ENCODE measurements at regions not wholly inside any gene's neighbourhood (a gene's known extent, or its start where the extent isn't known, plus 50 kb on each side); places are given as distances from the start of the nearest gene placed in this dataset.

- no peaks in the 10 kb centered on the region for H3K36me3 Mint-ChIP-seq
- no peak for TF ChIP-seq USF2 (CRISPR knock-in tag; IDR thresholded peaks at IDR 0.05)
- TF ChIP-seq NFYB (CRISPR knock-in tag; conservative IDR thresholded peaks at IDR 0.05; ENCODE audit: low read depth) = no peak
- TF ChIP-seq MLX (CRISPR knock-in tag; IDR thresholded peaks at IDR 0.05) = no peak
- no peak for TF ChIP-seq RELA (CRISPR knock-in tag; IDR thresholded peaks at IDR 0.05; ENCODE audit: borderline replicate concordance)
- no peak for TF ChIP-seq TEAD4 (CRISPR knock-in tag; IDR thresholded peaks at IDR 0.05)
- TF ChIP-seq ZNF512 (CRISPR knock-in tag; IDR thresholded peaks at IDR 0.05; ENCODE audit: borderline replicate concordance) = no peak
- no peak for TF ChIP-seq NFE2L1 (CRISPR knock-in tag; IDR thresholded peaks at IDR 0.05)
- no peak for TF ChIP-seq GRHL2 (CRISPR knock-in tag; IDR thresholded peaks at IDR 0.05; ENCODE audit: insufficient replicate concordance, severe bottlenecking)
- no peak for TF ChIP-seq ELF4 (CRISPR knock-in tag; IDR thresholded peaks at IDR 0.05; ENCODE audit: low read depth)
- TF ChIP-seq ZBTB21 (CRISPR knock-in tag; IDR thresholded peaks at IDR 0.05; ENCODE audit: borderline replicate concordance) = no peak
- no peak overlapping the region for H3K27ac Mint-ChIP-seq
- no peak for ATAC-seq
- ChIA-PET CTCF (no interaction called here), POLR2A (no interaction called here)
- no peaks in the 10 kb centered on the region for H3K27me3 Mint-ChIP-seq (ENCODE audit: low read depth)
- no peak for DNase-seq (ENCODE audit: low spot score)
- peaks cover 43% of the 10 kb centered on the region for H3K4me1 Mint-ChIP-seq
- no peaks in the 10 kb centered on the region for H3K9me3 Mint-ChIP-seq
- H3K4me3 Mint-ChIP-seq = no peak overlapping the region
Observed at GRCh38 chr4:144351306-144351705, 210.8 kb upstream of the GYPA start.

- no peaks in the 10 kb centered on the region for H3K9me3 Mint-ChIP-seq
- H3K36me3 Mint-ChIP-seq = no peaks in the 10 kb centered on the region
- peaks cover 54% of the 10 kb centered on the region for H3K4me1 Mint-ChIP-seq
- CTCF ChIA-PET = no interaction called here
- H3K4me3 Mint-ChIP-seq = no peak overlapping the region
- H3K27ac Mint-ChIP-seq = no peak overlapping the region
- POLR2A ChIA-PET = no interaction called here
- DNase-seq (ENCODE audit: low spot score) (no peak), ATAC-seq (no peak)
- H3K27me3 Mint-ChIP-seq (ENCODE audit: low read depth) = no peaks in the 10 kb centered on the region
- TF ChIP-seq ZNF512 (CRISPR knock-in tag; IDR thresholded peaks at IDR 0.05; ENCODE audit: borderline replicate concordance) (no peak), TEAD1 (CRISPR knock-in tag; IDR thresholded peaks at IDR 0.05) (no peak), ZMAT4 (CRISPR knock-in tag; IDR thresholded peaks at IDR 0.05) (no peak), ZNF396 (CRISPR knock-in tag; IDR thresholded peaks at IDR 0.05; ENCODE audit: borderline replicate concordance) (no peak), ZBTB21 (CRISPR knock-in tag; IDR thresholded peaks at IDR 0.05; ENCODE audit: borderline replicate concordance) (no peak), JUN (CRISPR knock-in tag; IDR thresholded peaks at IDR 0.05) (no peak), NFATC4 (CRISPR knock-in tag; IDR thresholded peaks at IDR 0.05) (no peak), FOXP1 (CRISPR knock-in tag; IDR thresholded peaks at IDR 0.05; ENCODE audit: borderline replicate concordance) (no peak), ETV6 (CRISPR knock-in tag; IDR thresholded peaks at IDR 0.05) (no peak), ZNF532 (CRISPR knock-in tag; IDR thresholded peaks at IDR 0.05; ENCODE audit: borderline replicate concordance) (no peak), STAT6 (CRISPR knock-in tag; conservative IDR thresholded peaks at IDR 0.05; ENCODE audit: low read depth) (no peak), SMAD3 (CRISPR knock-in tag; IDR thresholded peaks at IDR 0.05; ENCODE audit: borderline replicate concordance) (no peak), SP1 (CRISPR knock-in tag; conservative IDR thresholded peaks at IDR 0.05) (no peak), CREM (CRISPR knock-in tag; IDR thresholded peaks at IDR 0.05) (no peak), IRF1 (CRISPR knock-in tag; IDR thresholded peaks at IDR 0.05) (no peak)
Observed at GRCh38 chr4:144353292-144353691, 212.8 kb upstream of the GYPA start.

Data from WTC11 (cell line).